ENCODE measurements at regions not wholly inside any gene's neighbourhood (a gene's known extent, or its start where the extent isn't known, plus 50 kb on each side); places are given as distances from the start of the nearest gene placed in this dataset.

- in situ Hi-C loops (cut with HindIII; ENCODE audit: low sequenced_read_pairs): no loop called here
These were observed 764.0 kb upstream of the CITED2 start for GRCh38 chr6:140138311-140139010.

GRCh38 chr6:140134224-140134623 is 759.8 kb upstream of the CITED2 start:
- in situ Hi-C loops (cut with HindIII; ENCODE audit: low sequenced_read_pairs): no loop called here

DNA sequence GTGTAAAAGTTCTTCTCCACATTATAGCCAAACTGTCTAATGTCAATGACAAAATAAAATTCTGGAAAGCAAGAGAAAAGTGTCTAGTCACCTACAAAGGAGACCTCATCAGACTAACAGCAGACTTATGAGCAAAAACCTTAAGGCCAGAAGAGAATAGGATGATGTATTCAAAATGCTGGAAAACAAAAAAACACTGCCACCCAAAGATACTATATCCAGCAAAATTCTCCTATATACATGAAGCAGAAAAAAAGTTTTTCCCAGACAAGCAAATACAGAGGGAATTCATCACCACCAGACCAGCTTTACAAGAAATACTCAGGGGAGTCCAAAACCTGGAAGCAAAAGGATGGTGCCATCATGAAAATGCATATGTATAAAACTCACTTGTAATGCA is 755.6 kb upstream of the CITED2 start:
- in situ Hi-C loops (cut with HindIII; ENCODE audit: low sequenced_read_pairs): no loop called here

DNA sequence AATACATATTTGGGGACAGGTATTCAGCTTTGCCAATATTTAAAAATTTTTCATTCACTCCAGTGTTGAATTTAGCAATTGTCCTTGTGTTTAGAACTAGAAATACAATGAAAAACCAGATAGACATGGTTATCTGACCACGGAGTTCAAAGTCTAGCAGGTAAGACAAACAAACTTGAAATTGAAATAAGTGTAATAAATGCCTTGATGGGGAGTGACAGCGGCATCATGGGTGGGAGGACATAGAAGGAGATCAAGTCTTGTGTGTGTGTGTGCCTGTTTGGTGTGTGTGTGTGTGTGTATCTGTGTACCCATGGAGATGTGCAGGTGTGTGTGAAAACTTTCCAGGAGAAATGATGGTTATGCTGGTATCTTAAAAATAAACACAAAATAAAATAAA is 750.0 kb upstream of the CITED2 start:
- in situ Hi-C loops (cut with HindIII; ENCODE audit: low sequenced_read_pairs): no loop called here

GRCh38 chr6:140108167-140108566 is 733.7 kb upstream of the CITED2 start:
- in situ Hi-C loops (cut with HindIII; ENCODE audit: low sequenced_read_pairs): no loop called here

- in situ Hi-C loops (cut with HindIII; ENCODE audit: low sequenced_read_pairs): no loop called here
These were observed 732.8 kb upstream of the CITED2 start for GRCh38 chr6:140107216-140107615.

DNA sequence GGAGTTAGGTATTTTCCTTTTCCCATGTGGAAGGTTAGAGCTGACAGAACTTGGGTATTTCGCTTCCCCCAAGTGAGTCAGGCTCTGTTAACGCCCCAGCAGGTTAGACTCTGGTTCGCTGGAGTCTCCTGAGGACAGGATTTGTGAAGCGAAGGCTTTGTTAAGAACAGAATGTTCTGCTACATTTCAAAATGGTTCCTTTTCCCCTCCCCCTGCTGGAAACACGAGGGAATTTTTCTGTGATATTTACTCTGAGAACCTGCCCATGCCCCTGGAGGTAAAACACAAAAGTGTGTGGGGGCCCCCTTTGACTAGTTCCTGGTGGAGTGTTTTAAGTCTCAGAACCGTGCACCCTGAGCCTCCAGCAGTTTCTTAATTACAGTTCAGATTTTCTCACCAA is 731.4 kb upstream of the CITED2 start:
- in situ Hi-C loops (cut with HindIII; ENCODE audit: low sequenced_read_pairs): no loop called here

- in situ Hi-C loops (cut with HindIII; ENCODE audit: low sequenced_read_pairs): no loop called here
These were observed 730.8 kb upstream of the CITED2 start for GRCh38 chr6:140105241-140105640.

- in situ Hi-C loops (cut with HindIII; ENCODE audit: low sequenced_read_pairs): no loop called here
These were observed 727.4 kb upstream of the CITED2 start for GRCh38 chr6:140101818-140102217.

- in situ Hi-C loops (cut with HindIII; ENCODE audit: low sequenced_read_pairs): no loop called here
These were observed 726.9 kb upstream of the CITED2 start for GRCh38 chr6:140101367-140101766.

DNA sequence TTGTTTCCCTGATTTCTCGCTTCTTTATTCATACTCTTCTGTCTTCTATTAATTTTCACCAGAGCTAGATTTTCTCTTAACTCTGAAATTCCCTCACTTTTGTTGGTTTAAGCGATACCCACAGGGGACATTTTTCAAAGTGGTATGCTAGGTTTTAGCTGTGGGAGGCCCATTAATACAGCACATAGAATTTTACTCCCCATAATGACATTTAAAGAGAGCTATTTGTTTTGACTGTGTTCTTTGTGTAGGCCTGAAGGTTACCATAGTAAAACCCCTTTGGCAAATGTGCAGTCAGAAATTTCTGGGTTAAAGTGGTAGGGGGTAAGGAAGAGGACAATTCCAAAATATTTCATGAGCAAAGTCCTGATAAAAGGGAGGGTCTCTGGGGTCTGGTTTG is 721.1 kb upstream of the CITED2 start:
- in situ Hi-C loops (cut with HindIII; ENCODE audit: low sequenced_read_pairs): no loop called here

DNA sequence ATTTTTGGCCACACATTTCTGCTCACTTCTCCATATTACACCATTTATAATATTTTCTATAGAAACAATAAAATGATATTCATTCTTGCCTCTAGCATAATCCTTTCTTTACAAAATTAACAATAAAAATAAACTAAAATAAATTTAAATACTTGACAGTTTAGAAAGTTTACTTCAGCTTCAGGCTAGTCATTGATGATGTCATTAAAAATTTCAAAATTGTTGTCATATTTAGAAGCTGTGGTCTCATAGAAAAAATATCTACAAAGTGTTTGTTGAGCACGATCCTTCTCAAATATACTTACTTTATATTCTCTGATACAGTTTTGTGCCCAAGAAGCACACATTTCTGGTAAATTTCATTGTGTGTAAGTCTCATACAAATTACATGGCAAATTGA is 717.4 kb upstream of the CITED2 start:
- in situ Hi-C loops (cut with HindIII; ENCODE audit: low sequenced_read_pairs): no loop called here

DNA sequence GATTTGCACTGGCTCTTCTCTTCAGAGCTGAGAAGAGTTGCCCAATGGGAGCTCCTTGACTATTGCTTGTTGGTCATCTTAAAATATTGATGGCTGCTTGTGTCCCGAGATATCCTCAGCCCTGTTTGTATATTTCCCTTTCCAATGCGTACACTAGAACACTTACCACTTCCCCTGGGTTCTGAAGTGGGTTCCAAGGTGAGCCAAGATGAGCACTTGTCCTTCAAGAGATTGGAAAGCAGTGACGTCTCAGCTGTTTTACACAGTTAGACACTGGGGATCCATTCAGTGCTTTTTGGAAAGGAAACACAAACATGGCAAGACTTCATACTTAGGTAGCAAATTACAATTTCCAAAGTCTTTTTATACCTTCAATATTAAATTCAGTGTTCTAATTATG is 716.4 kb upstream of the CITED2 start:
- in situ Hi-C loops (cut with HindIII; ENCODE audit: low sequenced_read_pairs): no loop called here

DNA sequence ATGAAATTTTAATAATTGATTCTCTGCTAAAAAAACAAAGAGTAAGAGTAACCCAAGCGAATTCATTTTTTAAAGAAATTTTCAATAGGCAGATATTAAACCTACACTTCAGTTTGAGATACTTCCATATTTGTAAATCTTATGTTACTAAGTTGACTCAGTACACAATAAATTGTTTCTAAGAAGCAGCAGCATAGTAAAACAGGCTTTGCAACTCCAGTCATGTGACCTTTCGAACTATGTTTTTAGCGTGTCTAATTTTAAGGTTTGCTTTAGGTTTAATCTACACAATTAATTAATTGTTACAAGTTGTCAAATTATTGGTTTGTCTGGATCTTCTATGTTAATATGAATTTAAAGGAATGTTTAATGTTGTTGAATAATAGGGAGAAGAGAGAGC is 708.9 kb upstream of the CITED2 start:
- in situ Hi-C loops (cut with HindIII; ENCODE audit: low sequenced_read_pairs): no loop called here

DNA sequence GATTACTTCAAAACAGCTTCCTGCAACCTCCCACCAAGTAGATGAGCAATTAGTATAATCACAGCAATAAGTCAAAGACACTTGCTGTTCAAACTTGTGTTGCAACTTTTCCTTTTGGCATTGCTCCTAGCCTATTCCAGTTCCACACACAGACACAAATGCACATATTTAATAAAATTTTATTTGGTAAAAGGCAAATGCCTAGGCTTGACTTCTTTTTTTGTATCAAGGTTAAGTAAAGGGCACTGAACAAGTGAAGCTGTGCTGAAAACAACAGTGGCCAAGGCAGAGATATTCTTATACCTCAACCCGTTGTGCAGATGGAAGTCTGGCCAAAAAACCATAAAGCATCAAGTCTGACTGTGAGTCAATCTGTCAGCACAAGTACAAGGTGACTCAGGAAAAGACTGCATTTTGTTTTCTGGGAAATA is 708.4 kb upstream of the CITED2 start:
- in situ Hi-C loops (cut with HindIII; ENCODE audit: low sequenced_read_pairs): no loop called here

GRCh38 chr6:140079328-140079727 is 704.9 kb upstream of the CITED2 start:
- in situ Hi-C loops (cut with HindIII; ENCODE audit: low sequenced_read_pairs): no loop called here

GRCh38 chr6:140078561-140079125 is 704.2 kb upstream of the CITED2 start:
- in situ Hi-C loops (cut with HindIII; ENCODE audit: low sequenced_read_pairs): no loop called here

GRCh38 chr6:140077827-140078560 is 703.5 kb upstream of the CITED2 start:
- in situ Hi-C loops (cut with HindIII; ENCODE audit: low sequenced_read_pairs): no loop called here

DNA sequence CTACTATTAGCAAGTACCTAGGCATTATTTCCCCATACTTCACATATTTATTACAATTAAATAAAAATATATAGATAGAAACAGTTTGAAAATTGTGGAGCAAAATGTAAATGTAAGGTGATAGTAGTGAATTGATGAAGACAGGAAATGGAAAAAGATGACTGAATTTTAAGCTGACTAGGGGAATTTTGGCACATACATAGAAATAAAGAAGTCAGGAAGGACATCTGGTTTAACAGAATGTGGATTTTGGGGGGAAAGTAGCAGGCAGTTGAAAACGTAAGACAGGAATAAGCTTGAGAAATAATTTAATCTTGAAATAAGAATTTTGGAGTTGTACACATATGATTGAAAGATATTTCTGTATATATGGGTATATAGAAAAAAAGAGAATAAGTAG is 701.7 kb upstream of the CITED2 start:
- in situ Hi-C loops (cut with HindIII; ENCODE audit: low sequenced_read_pairs): no loop called here

DNA sequence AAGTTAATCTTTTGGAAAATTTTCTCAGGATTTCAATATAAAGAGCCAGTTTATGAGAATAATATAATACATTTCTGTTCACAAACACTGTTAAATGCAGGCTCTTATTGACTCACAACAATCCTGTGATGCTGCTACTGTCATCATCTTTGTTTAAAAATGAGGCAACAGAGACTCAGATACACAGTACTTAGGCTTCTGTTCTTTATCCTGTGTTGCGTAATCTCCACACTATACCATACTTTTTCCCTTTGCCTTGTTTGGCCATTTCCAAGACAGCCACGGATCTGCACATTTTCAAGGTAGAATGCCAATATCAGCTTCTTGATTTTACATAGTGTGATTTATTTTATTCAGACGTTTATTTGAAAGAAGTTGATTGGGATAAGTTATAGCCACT is 699.0 kb upstream of the CITED2 start:
- in situ Hi-C loops (cut with HindIII; ENCODE audit: low sequenced_read_pairs): no loop called here

DNA sequence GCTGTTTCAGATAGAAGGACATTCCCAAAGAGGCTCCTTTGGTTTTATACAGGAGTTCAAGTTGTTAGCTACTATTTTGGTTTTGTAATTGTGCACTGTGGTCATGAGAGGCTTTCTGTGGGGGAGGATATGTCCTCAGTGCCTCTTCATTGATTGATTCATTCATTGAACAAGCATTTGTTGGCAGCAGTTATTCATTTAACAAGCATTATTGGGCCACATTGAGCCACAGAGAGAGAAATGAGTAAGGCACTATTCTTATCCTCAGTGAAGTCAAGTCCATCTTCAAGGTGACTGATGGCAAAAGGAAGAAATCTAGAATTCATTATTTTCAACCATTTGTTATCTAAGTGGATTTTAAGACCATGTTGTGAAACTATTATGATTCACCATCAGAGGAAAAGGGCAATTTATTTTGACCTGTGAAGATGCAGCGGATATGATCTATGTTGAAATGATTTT is 697.2 kb upstream of the CITED2 start:
- in situ Hi-C loops (cut with HindIII; ENCODE audit: low sequenced_read_pairs): no loop called here

- in situ Hi-C loops (cut with HindIII; ENCODE audit: low sequenced_read_pairs): no loop called here
These were observed 696.5 kb upstream of the CITED2 start for GRCh38 chr6:140070846-140071473.
